Neural cell (in vitro differentiated cells): ENCODE measurements at regions not wholly inside any gene's neighbourhood (a gene's known extent, or its start where the extent isn't known, plus 50 kb on each side); places are given as distances from the start of the nearest gene placed in this dataset.

Experiments
- H2AFZ ChIP-seq: fragments of 200-600, 300-800 bp; sonication (generic), shearing (Covaris generic); 2 replicates; pipeline ENCODE4 v1.6.0; 2014; ENCODE audit warnings: low read depth, mild to moderate bottlenecking, antibody characterized with exemption, low read length, moderate library complexity
- H3F3A ChIP-seq: fragments of 200-600 bp; shearing (Covaris generic); 2 replicates; pipeline ENCODE4 v1.6.1; 2016; ENCODE audit warnings: mild to moderate bottlenecking, moderate library complexity, mixed read lengths, antibody characterized with exemption, low read length; ENCODE audit not compliant: insufficient read depth, poor library complexity, severe bottlenecking
- H3K27ac ChIP-seq: fragments of 200-600, 300-800 bp; sonication (generic), shearing (Covaris generic); 2 replicates; pipeline ENCODE4 v1.5.1; 2014; ENCODE audit warnings: mild to moderate bottlenecking, low read length, moderate library complexity
- H3K27me3 ChIP-seq: fragments of 300-800, 200-600 bp; sonication (generic), shearing (Covaris generic); 2 replicates; pipeline ENCODE4 v1.6.0; 2014; ENCODE audit warnings: mild to moderate bottlenecking, low read depth, low read length, moderate library complexity; ENCODE audit not compliant: insufficient read depth
- H3K36me3 ChIP-seq: fragments of 300-800, 200-600 bp; sonication (generic), shearing (Covaris generic); 2 replicates; pipeline ENCODE4 v1.5.1; 2014; ENCODE audit warnings: mild to moderate bottlenecking, antibody characterized with exemption, low read length, moderate library complexity; ENCODE audit not compliant: insufficient read depth
- H3K4me2 ChIP-seq: fragments of 300-800, 200-600 bp; sonication (generic), shearing (Covaris generic); 2 replicates; pipeline ENCODE4 v1.6.0; 2014; ENCODE audit warnings: mild to moderate bottlenecking, low read length
- H3K4me3 ChIP-seq: fragments of 300-800, 200-600 bp; sonication (generic), shearing (Covaris generic); 2 replicates; pipeline ENCODE4 v1.5.1; 2014; ENCODE audit warnings: mild to moderate bottlenecking, low read length, moderate library complexity
- H3K79me2 ChIP-seq: fragments of 200-600 bp; shearing (Covaris generic); replicated peaks from 2 replicates; pipeline ENCODE4 v1.6.0; 2014; ENCODE audit warnings: mild to moderate bottlenecking, low read length, moderate library complexity; ENCODE audit not compliant: insufficient read depth
- H3K9ac ChIP-seq: fragments of 300-800, 200-600 bp; sonication (generic), shearing (Covaris generic); 2 replicates; pipeline ENCODE4 v1.6.1; 2016; ENCODE audit warnings: mild to moderate bottlenecking, low read length, mixed read lengths
- H3K9me2 ChIP-seq: fragments of 200-600 bp; shearing (Covaris generic); 2 replicates; pipeline ENCODE4 v1.6.1; 2016; ENCODE audit warnings: mild to moderate bottlenecking, low read length, mixed read lengths; ENCODE audit not compliant: insufficient read depth
- H3K9me3 ChIP-seq: fragments of 200-600, 300-800 bp; sonication (generic), shearing (Covaris generic); 2 replicates; pipeline ENCODE4 v1.6.1; 2016; ENCODE audit warnings: mild to moderate bottlenecking, mixed run types, low read length, moderate library complexity, mixed read lengths
- H4K20me1 ChIP-seq: fragments of 200-600 bp; shearing (Covaris generic); 2 replicates; pipeline ENCODE4 v1.6.1; 2016; ENCODE audit warnings: mild to moderate bottlenecking, mixed run types; ENCODE audit not compliant: insufficient read depth
- CTCF ChIP-seq: fragments of 450-650 bp; IDR thresholded peaks from 2 replicates; pipeline ENCODE4 v1.5.1; 2014; ENCODE audit warnings: antibody characterized with exemption, mild to moderate bottlenecking, moderate library complexity; ENCODE audit not compliant: poor library complexity, severe bottlenecking
- EP300 ChIP-seq: fragments of 450-650 bp; conservative IDR thresholded peaks from 2 replicates; pipeline ENCODE4 v1.6.1; 2014; ENCODE audit warnings: antibody characterized with exemption, mild to moderate bottlenecking, moderate library complexity; ENCODE audit not compliant: poor library complexity, severe bottlenecking
- EZH2 ChIP-seq: fragments of 200-600, 300-800 bp; shearing (Covaris generic), sonication (generic); IDR thresholded peaks from 2 replicates; pipeline ENCODE4 v1.6.1; 2014; ENCODE audit warnings: antibody characterized with exemption, low read length, borderline replicate concordance, mild to moderate bottlenecking; ENCODE audit not compliant: insufficient read depth, poor library complexity, severe bottlenecking
- MXI1 ChIP-seq: fragments of 450-650 bp; conservative IDR thresholded peaks from 2 replicates; pipeline ENCODE4 v1.6.1; 2014; ENCODE audit warnings: antibody characterized with exemption, mild to moderate bottlenecking; ENCODE audit not compliant: poor library complexity, severe bottlenecking
- POLR2AphosphoS5 ChIP-seq: IDR thresholded peaks from 2 replicates; pipeline ENCODE4 v1.6.1; 2012
- RAD21 ChIP-seq: fragments of 450-650 bp; conservative IDR thresholded peaks from 2 replicates; pipeline ENCODE4 v1.6.1; 2014; ENCODE audit warnings: antibody characterized with exemption, mild to moderate bottlenecking, moderate library complexity
- SMC3 ChIP-seq: fragments of 450-650 bp; conservative IDR thresholded peaks from 2 replicates; pipeline ENCODE4 v1.6.1; 2014; ENCODE audit warnings: antibody characterized with exemption, mild to moderate bottlenecking, moderate library complexity; ENCODE audit not compliant: poor library complexity
- TAF1 ChIP-seq: IDR thresholded peaks from 2 replicates; pipeline ENCODE4 v1.6.1; 2012; ENCODE audit warnings: low read depth
- TF ChIP-seq, protein P1 (sequence below): IDR thresholded peaks from 2 replicates; pipeline ENCODE4 v1.6.1; 2012; ENCODE audit warnings: borderline replicate concordance

DNA sequence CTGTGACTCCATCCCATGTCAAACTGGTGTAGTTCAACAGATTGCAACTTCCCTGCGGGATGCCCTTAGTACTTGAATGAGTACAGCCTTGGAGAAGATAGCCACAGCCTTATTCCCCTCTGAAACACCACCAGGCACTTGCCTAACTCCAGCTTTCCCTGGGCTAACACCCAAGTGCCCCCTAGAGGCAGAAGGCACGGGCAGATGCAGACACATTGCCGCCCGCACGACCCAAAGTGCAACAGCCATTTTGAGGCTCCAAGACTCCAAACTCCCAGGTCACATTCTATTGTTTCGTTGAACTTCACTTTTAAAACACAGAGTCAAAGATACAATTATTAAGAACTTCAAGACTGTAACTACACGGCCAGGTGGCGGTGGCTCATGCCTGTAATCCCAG, 163.6 kb upstream of the CDH6 start:
- H3K9me3 ChIP-seq, result peaks cover 4% of the 10 kb centered on the region
- H2AFZ ChIP-seq, result no peak overlapping the region
- no peak overlapping the region for H3K27ac ChIP-seq
- TF ChIP-seq EZH2, result no peak
- TF ChIP-seq MXI1, result no peak
- TF ChIP-seq, protein P1, sequence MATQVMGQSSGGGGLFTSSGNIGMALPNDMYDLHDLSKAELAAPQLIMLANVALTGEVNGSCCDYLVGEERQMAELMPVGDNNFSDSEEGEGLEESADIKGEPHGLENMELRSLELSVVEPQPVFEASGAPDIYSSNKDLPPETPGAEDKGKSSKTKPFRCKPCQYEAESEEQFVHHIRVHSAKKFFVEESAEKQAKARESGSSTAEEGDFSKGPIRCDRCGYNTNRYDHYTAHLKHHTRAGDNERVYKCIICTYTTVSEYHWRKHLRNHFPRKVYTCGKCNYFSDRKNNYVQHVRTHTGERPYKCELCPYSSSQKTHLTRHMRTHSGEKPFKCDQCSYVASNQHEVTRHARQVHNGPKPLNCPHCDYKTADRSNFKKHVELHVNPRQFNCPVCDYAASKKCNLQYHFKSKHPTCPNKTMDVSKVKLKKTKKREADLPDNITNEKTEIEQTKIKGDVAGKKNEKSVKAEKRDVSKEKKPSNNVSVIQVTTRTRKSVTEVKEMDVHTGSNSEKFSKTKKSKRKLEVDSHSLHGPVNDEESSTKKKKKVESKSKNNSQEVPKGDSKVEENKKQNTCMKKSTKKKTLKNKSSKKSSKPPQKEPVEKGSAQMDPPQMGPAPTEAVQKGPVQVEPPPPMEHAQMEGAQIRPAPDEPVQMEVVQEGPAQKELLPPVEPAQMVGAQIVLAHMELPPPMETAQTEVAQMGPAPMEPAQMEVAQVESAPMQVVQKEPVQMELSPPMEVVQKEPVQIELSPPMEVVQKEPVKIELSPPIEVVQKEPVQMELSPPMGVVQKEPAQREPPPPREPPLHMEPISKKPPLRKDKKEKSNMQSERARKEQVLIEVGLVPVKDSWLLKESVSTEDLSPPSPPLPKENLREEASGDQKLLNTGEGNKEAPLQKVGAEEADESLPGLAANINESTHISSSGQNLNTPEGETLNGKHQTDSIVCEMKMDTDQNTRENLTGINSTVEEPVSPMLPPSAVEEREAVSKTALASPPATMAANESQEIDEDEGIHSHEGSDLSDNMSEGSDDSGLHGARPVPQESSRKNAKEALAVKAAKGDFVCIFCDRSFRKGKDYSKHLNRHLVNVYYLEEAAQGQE, result no peak
- no peak for TF ChIP-seq CTCF
- no peak for TF ChIP-seq SMC3
- TF ChIP-seq TAF1, result no peak
- no peak for TF ChIP-seq EP300
- no peak for TF ChIP-seq RAD21
- no peak for TF ChIP-seq POLR2AphosphoS5
- H3F3A ChIP-seq, result no peaks in the 10 kb centered on the region
- no peak overlapping the region for H3K4me2 ChIP-seq
- H3K4me3 ChIP-seq, result no peak overlapping the region
- H3K9me2 ChIP-seq, result no peaks in the 10 kb centered on the region
- H3K36me3 ChIP-seq, result no peaks in the 10 kb centered on the region
- H3K27me3 ChIP-seq, result no peaks in the 10 kb centered on the region
- H4K20me1 ChIP-seq, result no peaks in the 10 kb centered on the region
- no peaks in the 10 kb centered on the region for H3K79me2 ChIP-seq
- no peak overlapping the region for H3K9ac ChIP-seq

DNA sequence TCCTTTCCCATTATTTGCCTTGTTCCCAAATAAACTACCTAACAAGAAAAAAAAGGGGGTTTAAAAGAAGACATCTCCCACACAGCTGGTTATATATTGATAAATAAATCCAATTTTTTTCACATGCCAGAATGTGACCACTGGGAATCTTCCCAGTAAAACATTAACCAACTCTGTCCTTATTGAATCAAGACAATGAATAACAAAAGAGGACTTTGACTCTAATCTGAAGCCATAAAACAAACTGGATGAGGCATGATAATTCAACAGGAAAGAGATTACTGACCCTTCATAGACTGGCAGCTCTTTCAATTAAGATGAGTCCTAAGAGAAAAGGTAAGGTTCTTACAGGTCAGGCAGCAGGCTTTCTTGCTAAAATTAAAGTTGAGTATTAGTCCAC, 165.8 kb upstream of the CDH6 start:
- H3K4me3 ChIP-seq, result no peak overlapping the region
- H3K27me3 ChIP-seq, result no peaks in the 10 kb centered on the region
- H3K36me3 ChIP-seq, result no peaks in the 10 kb centered on the region
- H2AFZ ChIP-seq, result no peak overlapping the region
- no peak overlapping the region for H3K9ac ChIP-seq
- TF ChIP-seq, protein P1, result no peak
- TF ChIP-seq EP300 (no peak), EZH2 (no peak), TAF1 (no peak), SMC3 (no peak), CTCF (no peak), RAD21 (no peak), POLR2AphosphoS5 (no peak), MXI1 (no peak)
- H3K9me3 ChIP-seq, result peaks cover 4% of the 10 kb centered on the region
- no peak overlapping the region for H3K4me2 ChIP-seq
- no peaks in the 10 kb centered on the region for H3K79me2 ChIP-seq
- no peaks in the 10 kb centered on the region for H3K9me2 ChIP-seq
- H4K20me1 ChIP-seq, result no peaks in the 10 kb centered on the region
- no peaks in the 10 kb centered on the region for H3F3A ChIP-seq
- H3K27ac ChIP-seq, result no peak overlapping the region
